Medulla oblongata (tissue), 1 donor: ENCODE measurements at regions not wholly inside any gene's neighbourhood (a gene's known extent, or its start where the extent isn't known, plus 50 kb on each side); places are given as distances from the start of the nearest gene placed in this dataset.
"Not testable (repeated sequence)": the region's sequence is repeated elsewhere in the genome, so short reads cannot be mapped to it uniquely, and the experiment has no call there.

ENCODE experiments used
- DNase-seq: peaks from one replicate; pipeline ENCODE4 v3.0.0-alpha.2; 2015; ENCODE audit errors: extremely low spot score

DNA sequence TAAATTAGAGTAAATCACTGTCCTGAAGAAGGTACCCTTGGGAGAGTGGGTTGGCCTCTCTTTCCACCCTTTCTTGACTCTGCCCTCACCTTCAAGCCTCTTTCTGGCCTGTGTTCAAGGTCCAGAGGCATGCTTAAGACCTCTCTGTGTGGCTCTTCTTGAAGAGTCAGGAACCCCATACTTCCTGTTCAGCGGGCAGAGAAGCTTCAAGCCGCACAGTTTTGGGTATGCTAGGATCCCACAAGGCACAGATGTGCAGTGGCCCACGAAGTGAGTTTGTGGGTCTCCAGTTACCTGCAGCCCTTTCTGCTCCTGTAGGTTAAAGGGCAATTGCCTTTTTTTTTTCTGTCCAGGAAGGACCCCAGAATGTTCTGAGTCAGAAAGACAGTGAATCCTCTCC lies 113.7 kb downstream of the PPIAL4A start:
- DNase-seq = not testable (repeated sequence)

DNA sequence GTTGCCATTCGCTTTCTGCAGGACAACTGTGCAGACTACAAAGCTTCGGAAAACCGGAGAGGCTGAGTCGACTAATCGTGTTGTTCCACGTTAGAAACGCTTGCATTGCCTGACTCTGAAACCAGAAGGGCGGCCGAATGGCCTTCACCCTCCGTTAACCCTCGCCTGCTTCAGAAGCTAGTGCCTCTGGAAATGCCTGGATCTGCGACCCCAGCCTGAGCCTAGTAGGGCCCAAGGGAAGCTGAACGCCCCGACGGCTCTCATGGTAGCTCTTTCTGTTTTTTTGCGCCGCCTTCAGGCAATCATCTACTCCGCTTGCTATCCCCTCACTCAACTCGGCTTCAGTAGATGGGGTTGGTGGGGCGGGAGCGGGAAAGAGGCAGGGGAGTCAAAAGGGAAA lies 117.3 kb downstream of the PPIAL4A start:
- not testable (repeated sequence) for DNase-seq

DNA sequence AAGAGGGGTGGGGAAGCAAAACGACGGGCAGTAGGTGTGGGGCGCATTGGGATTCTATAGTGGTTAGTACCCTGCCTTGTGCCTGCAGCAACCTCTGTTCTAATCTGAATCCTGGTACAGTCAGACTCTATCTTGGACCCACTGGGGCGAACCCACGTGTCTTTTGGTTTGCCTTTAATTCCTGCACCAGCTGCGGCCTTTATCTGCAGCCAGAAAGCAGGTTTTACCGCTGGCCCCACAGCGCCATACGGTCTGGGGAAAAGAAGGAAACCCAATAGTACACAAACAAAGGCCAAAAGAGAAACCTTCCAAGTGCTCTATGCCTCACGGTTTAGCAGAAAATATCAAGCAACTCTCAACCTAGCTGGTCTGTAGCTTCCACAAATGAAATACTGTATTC lies 118.2 kb downstream of the PPIAL4A start:
- DNase-seq = not testable (repeated sequence)

GRCh38 chr1:121008512-121009215 lies 119.1 kb downstream of the PPIAL4A start:
- DNase-seq = not testable (repeated sequence)

DNA sequence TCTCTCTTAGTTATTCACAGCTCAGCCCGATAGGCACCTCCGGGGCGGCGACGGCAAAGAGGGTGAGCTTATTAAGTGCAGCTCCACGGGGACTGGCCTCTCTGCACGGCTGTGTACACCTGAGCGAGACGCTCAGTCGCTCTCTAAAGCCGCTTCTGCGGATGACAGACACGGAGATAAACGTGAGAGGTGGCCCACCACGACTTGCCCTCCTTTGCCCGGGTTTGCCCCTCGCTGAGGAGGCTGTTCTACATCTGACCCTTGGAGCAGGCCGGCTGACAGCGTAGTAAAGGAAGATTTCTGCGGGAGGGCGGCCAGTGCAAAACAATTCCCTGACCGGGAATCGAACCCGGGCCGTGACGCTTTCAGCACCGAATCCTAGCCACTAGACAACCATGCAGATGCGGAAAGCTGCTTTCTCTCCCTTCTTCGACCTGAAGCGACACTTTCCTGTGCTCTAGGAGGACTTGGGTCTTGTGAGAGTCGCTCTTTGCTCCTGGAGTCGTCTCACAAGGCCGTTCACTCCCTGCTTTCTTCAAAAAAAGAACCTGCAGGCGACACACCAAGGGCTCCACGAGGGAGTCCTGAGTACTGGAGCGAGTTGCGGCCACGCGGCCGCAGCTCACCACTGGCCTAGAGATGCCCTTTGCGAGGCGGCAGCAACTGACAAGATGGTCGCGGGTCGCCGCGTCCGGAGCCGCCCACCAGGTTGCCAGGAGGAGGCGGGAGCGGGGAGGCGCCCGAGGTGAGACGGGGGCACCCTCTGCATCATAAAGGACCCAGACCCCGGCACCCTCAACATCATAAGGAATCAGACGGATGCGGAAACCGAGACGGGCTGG lies 119.9 kb downstream of the PPIAL4A start:
- not testable (repeated sequence) for DNase-seq

- DNase-seq = not testable (repeated sequence)
Measured at GRCh38 chr1:121010141-121010540, 120.6 kb downstream of the PPIAL4A start.

DNA sequence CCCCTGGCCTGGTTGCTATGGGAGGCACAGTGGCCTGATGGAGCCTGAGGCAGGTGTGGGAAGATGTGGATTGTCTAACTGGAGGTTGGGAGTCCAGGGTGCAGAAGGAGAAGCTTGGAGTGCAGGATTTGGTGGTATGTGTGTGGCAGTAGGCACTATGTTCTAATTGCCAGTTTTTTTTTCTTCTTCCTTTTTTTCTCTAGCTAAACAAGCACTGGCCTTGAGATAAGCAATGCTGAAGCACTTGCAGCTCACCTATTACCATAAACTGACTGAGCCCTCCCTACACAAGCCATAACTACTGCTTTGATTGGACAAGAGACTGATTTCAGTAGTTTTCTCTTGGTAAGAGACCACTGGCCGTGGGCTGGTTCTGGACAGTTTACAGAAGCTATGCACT lies 123.6 kb downstream of the PPIAL4A start:
- not testable (repeated sequence) for DNase-seq

DNA sequence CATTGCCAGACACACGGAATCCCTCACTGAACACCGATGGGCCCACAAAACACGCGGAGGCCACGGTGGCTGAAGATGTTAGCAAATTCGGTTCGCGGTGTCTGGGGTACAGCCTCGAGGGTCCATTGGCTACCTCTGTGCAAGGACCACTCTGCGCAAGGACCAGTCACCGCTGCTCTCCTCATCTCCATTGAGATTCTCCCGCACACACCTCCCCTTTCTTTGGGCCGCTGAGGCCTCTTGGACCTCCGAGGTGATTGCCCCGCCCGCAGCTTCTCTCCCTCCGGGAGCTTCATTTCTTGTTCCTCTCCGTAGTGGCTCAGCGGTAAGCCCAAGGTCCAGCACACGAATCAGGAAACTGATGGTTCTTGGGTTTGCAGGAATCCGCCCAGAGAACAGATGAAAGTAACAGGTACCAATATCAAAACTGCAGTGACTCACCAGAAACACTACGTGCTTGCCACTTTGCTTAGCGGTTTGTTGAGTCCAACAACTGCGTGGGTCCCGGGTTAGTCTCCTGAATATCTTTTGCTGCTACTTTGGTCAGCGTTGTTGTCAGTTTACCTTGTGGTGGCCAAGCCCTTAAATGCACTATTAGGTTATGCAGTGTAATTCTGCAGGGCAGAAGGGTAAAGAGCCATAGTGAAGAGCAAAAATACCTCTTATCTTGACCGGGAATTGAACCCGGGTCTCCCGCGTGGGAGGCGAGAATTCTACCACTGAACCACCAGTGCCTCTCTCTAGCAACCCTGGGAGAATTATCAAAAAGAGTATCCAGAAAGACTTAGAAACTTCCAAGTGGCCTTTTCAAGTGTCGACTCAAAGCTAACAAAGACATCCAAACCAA lies 126.8 kb downstream of the PPIAL4A start:
- peak; percentile 39 for DNase-seq

DNA sequence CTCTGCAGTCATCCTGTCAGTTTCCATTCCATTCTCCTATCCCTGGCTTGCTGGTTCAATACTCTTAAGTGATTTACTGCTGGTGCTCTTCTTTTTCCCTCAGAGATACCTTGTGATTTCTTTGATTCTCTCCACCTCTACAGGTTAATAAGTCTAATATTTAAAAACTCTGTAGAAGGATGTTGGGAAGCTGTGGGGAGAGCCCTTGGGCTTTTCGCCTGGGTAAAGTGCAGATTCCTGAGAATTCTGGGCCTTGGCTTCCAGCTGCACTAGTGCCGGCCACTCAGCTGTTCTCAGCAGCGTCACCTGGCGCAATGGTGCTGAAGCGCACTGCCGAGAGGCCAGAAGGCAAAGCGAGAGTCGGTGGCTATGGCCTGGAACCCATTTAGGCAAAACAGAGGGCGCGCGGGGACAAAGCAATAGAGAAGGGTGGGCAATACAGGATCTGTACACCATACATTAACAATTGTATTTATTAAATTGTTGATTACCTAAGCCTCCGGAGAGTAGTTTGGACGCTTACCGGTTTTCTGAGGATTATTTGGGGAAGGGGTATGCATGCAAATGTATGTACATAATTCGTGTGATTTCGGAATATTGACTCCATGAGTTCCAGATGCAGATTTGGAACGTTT lies 130.3 kb downstream of the PPIAL4A start:
- not testable (repeated sequence) for DNase-seq

- peak; percentile 28 for DNase-seq
Measured at GRCh38 chr1:121020350-121021236, 131.0 kb downstream of the PPIAL4A start.

DNA sequence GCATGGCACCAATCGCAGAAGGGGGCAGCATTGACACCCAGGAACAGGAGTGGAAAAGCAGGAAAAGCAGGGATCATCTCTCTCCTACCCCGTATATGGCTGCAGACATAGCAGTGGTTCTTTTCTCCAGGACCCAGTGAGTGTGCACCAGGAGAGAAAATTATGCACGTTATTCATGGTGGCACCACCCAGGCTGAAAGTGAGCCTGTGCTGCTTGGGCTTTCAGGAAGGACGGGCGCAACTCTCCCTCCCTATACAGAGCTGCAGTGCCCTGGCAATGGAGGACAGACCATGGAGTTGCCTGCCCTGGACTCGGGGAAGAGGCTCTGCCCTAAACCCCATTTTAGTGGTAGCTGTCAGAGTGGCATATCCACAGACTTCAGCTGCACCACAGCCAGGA lies 132.1 kb downstream of the PPIAL4A start:
- not testable (repeated sequence) for DNase-seq

DNA sequence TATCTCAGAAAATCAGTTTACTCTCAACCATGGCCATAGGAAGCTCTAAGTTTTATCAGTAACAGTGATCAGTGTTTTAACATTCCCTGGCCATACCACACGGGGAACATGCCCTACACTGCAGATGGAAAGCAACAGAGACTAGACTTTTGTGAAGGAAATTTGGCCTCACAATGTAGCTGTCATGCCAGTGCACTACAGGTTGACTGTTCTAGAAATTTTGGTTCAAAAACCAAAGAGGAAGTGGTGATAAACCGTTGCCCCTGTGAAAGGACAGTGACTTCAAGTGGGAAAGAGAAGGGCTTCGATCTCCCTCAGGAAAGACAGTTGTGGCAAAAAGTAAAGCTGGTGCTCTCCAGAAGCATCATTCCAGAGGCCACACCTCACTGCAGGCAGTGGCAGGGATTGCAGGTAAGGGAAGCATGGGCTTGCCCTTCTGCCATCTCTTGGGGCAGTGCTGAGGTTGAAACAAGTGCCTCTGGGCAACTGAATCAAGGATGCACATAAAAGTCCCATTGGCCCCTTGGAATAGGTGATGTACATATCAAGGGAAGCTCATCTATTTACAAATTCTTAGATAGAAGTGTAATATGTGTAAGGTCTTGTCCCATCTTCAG lies 143.4 kb downstream of the PPIAL4A start:
- DNase-seq = not testable (repeated sequence)

GRCh38 chr1:121036792-121037191 lies 147.2 kb downstream of the PPIAL4A start:
- not testable (repeated sequence) for DNase-seq

- DNase-seq = not testable (repeated sequence)
Measured at GRCh38 chr1:121040974-121041373, 143.2 kb downstream of the FAM72B start.

DNA sequence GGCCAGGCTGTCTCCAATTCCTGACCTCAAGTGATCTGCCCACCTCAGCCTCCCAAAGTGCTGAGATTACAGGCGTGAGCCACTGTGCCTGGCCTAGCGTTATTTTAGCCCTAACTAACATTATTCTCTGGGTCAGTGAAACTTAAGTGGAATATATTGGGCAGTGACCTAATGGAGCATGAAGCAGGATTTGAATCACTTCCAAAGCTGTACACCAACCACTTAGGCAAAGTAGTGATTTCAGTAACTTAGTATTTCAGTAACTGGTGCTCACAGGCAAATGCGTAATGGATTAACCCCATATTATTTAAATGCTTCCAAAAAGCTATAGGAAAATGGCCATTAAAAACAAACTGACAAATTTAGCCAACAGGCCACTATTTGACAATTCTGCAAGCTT lies 142.6 kb downstream of the FAM72B start:
- not testable (repeated sequence) for DNase-seq

DNA sequence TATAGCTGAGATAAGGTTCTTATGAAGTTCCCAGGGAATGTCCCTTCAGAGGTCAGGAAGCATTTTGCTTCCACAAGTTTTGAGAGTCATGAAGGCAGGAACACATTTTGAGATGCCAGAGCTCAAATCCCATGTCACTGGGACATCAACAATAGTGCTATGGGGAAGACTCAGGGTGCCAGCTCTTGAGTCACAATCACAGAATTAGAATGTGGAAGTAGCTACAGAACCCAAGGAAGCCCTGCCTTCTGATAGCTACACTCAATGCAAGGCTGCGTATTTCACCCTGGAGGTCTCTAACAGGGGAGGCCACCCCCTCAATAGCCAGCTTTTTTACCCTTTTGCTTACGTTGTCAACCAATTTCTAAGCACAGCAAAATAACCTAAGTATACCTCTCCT lies 141.3 kb downstream of the FAM72B start:
- DNase-seq = peak; percentile 18

DNA sequence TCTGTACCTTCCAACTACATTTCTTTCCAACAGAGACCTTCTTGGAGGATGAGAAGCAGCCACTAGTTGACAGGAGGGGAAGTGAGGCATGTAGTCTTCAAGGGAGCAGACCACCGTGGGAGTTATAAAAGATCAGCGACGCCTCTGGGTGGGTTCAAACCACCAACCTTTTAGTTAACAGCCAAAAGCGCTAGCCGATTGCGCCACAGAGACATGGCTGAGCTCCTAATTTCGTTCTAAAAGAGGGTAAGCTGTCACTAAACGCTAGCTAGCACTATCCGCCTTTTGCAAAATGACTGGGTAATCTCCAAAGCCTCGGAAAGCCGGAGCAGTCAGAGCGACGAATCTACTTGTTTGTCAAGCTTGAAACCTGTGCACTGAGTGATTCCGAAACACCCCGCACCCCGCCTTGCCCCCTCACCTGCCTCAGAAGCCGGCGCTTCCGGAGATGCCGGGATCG lies 135.8 kb downstream of the FAM72B start:
- DNase-seq = not testable (repeated sequence)

- DNase-seq = not testable (repeated sequence)
Measured at GRCh38 chr1:121048769-121049443, 135.2 kb downstream of the FAM72B start.

- peak; percentile 2 for DNase-seq
Measured at GRCh38 chr1:121050097-121050496, 134.0 kb downstream of the FAM72B start.
